ENCODE measurements at regions not wholly inside any gene's neighbourhood (a gene's known extent, or its start where the extent isn't known, plus 50 kb on each side); places are given as distances from the start of the nearest gene placed in this dataset.

- DNase-seq (ENCODE audit: low read depth, low spot score) (no peak), FAIRE-seq (no peak)
- Histone ChIP-seq H3K36me3 (ENCODE audit: control insufficient read depth in 2 of 2, extremely low read depth in 1 of 2, insufficient read depth in 2 of 2, low read length in 2 of 2) (no peaks in the 10 kb centered on the region), H3K27me3 (ENCODE audit: control insufficient read depth in 2 of 2, insufficient read depth in 2 of 2, low read length in 2 of 2) (no peaks in the 10 kb centered on the region), H2AFZ (ENCODE audit: low read depth, low read length) (no peak overlapping the region), H3K27ac (ENCODE audit: insufficient read depth, low read depth, low read length) (no peak overlapping the region), H3K4me3 (replicated peaks in 1 of 3; ENCODE audit: insufficient read depth in 1 of 3, low read depth in 1 of 3, low read length in 3 of 3) (no peak overlapping the region), H3K4me1 (ENCODE audit: control insufficient read depth, extremely low read depth, insufficient read depth, low read length) (no peaks in the 10 kb centered on the region), H3K4me2 (ENCODE audit: insufficient read depth, low read length) (no peak overlapping the region), H3K9ac (replicated peaks; ENCODE audit: extremely low read depth, insufficient read depth, low read length) (no peak overlapping the region), H3K9me3 (replicated peaks; ENCODE audit: control insufficient read depth, insufficient read depth, low read length) (no peaks in the 10 kb centered on the region), H3K79me2 (ENCODE audit: control insufficient read depth, insufficient read depth, low read length) (no peaks in the 10 kb centered on the region), H3K9me1 (replicated peaks; ENCODE audit: control insufficient read depth, extremely low read depth, insufficient read depth, low read length) (no peaks in the 10 kb centered on the region), H4K20me1 (replicated peaks; ENCODE audit: control insufficient read depth, extremely low read depth, insufficient read depth, low read length) (no peaks in the 10 kb centered on the region)
- ChIA-PET CTCF (no interaction called here), POLR2A (no interaction called here)
- intact Hi-C loops (cut with micrococcal nuclease) (no loop called here), dilution Hi-C loops (cut with MboI; ENCODE audit: extremely low pct_ligation_motif_present, low sequenced_read_pairs) (no loop called here)
- BruUV-seq (replicated peaks), result no TSS peak
- TF ChIP-seq POLR2AphosphoS5 (IDR thresholded peaks at IDR 0.05; ENCODE audit: insufficient read depth, low read depth, low read length), result no peak
- TF ChIP-seq MAX (IDR thresholded peaks at IDR 0.05; ENCODE audit: insufficient read depth, insufficient read length), result no peak
- no peak for TF ChIP-seq GATA2 (IDR thresholded peaks at IDR 0.05; ENCODE audit: insufficient read depth, insufficient read length, low read depth, low read length)
- TF ChIP-seq JUN (IDR thresholded peaks at IDR 0.05; ENCODE audit: borderline replicate concordance, insufficient read depth, insufficient read length, low read depth), result no peak
- TF ChIP-seq MYC (IDR thresholded peaks at IDR 0.05; ENCODE audit: low read depth, low read length), result no peak
- no peak for TF ChIP-seq EZH2 (IDR thresholded peaks at IDR 0.05; ENCODE audit: borderline replicate concordance, low read depth, low read length, severe bottlenecking)
- no peak for TF ChIP-seq FOS (IDR thresholded peaks at IDR 0.05; ENCODE audit: borderline replicate concordance, insufficient read depth, low read length)
- no peak for TF ChIP-seq POLR2A (IDR thresholded peaks at IDR 0.05; ENCODE audit: low read depth, low read length)
- no peak for TF ChIP-seq CTCF (IDR thresholded peaks at IDR 0.05; ENCODE audit: extremely low read depth in 1 of 2, insufficient read depth in 1 of 2, low read depth in 1 of 2, low read length in 2 of 2)
These were observed 83.9 kb upstream of the NWD2 start for GRCh38 chr4:37160653-37161052.
